SK-N-SH treated with all-trans-retinoic acid at 6 μM for 48 hours (cell line): ENCODE measurements at regions not wholly inside any gene's neighbourhood (a gene's known extent, or its start where the extent isn't known, plus 50 kb on each side); places are given as distances from the start of the nearest gene placed in this dataset.

Source experiments
- ARNTL ChIP-seq: fragments of 450-650 bp; formaldehyde crosslinking; IDR thresholded peaks from 2 replicates; pipeline ENCODE4 v1.5.0; 2020; ENCODE audit warnings: low read depth, mild to moderate bottlenecking, moderate library complexity, borderline replicate concordance
- CSDC2 ChIP-seq: fragments of 250-450 bp; sonication (Bioruptor Pico); IDR thresholded peaks from 2 replicates; pipeline ENCODE4 v1.5.0; 2020; ENCODE audit warnings: mild to moderate bottlenecking, moderate library complexity
- ESRRG ChIP-seq: fragments of 250-450 bp; sonication (Bioruptor Pico); IDR thresholded peaks from 2 replicates; pipeline ENCODE4 v1.6.1; 2021; ENCODE audit warnings: mild to moderate bottlenecking
- GLIS3 ChIP-seq: fragments of 250-450 bp; sonication (Bioruptor Pico); IDR thresholded peaks from 2 replicates; pipeline ENCODE4 v1.5.0; 2020; ENCODE audit warnings: mild to moderate bottlenecking, moderate library complexity
- ISL1 ChIP-seq: fragments of 250-450 bp; sonication (Bioruptor Pico); IDR thresholded peaks from 2 replicates; pipeline ENCODE4 v2.1.2; 2022; ENCODE audit warnings: mild to moderate bottlenecking, moderate library complexity
- RARB ChIP-seq: fragments of 250-450 bp; sonication (Bioruptor Pico); IDR thresholded peaks from 2 replicates; pipeline ENCODE4 v1.8.0; 2021; ENCODE audit warnings: mild to moderate bottlenecking, moderate library complexity
- ZFP30 ChIP-seq: fragments of 450-650 bp; formaldehyde crosslinking; IDR thresholded peaks from 2 replicates; pipeline ENCODE4 v1.5.0; 2022; ENCODE audit warnings: mild to moderate bottlenecking, moderate library complexity

DNA sequence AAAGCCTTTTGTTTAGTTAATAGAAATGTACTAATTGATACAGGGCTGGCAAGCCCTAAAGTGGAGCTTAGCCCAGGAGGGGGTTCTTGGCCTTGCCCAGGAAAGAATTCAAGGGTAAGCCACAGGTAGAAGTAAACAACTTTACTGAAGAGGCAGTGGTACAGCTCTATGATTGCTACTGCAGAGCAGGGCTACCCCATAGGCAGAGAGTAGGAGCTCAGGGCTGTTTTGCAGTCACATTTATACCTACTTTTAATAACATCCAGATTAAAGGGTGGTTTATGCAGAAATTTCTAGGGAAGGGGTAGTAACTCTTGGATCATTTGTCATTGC is 680.4 kb upstream of the GJE1 start:
- TF ChIP-seq ISL1 (CRISPR knock-in tag) (no peak), ARNTL (CRISPR knock-in tag) (no peak), ESRRG (CRISPR knock-in tag) (no peak), RARB (no peak), ZFP30 (CRISPR knock-in tag) (no peak), GLIS3 (no peak), CSDC2 (no peak)
